Cardiac fibroblast (primary cell): ENCODE measurements at regions not wholly inside any gene's neighbourhood (a gene's known extent, or its start where the extent isn't known, plus 50 kb on each side); places are given as distances from the start of the nearest gene placed in this dataset.

Source experiments
- DNase-seq, 2 donors: peaks; one replicate each; pipeline versions ENCODE4 v3.0.0 to v3.0.0-alpha.2; 2010; ENCODE audit warnings: low read depth in 2 of 2
- H3K4me3 ChIP-seq, 2 donors: replicated peaks in 1 of 2; 1 replicate in 1 of 2; 2 replicates in 1 of 2; pipeline ENCODE4 v1.5.1; 2011; ENCODE audit warnings: low read depth in 2 of 2, low read length in 2 of 2, mild to moderate bottlenecking in 2 of 2, moderate library complexity in 1 of 2
- TF ChIP-seq, protein P1 (sequence below): IDR thresholded peaks from one replicate; pipeline ENCODE4 v1.5.1; 2011; ENCODE audit warnings: low read depth, mild to moderate bottlenecking, low read length, inconsistent platforms

GRCh38 chr9:30127371-30127770 is 2257.1 kb upstream of the ACO1 start:
- DNase-seq = no peak
- TF ChIP-seq, protein P1, sequence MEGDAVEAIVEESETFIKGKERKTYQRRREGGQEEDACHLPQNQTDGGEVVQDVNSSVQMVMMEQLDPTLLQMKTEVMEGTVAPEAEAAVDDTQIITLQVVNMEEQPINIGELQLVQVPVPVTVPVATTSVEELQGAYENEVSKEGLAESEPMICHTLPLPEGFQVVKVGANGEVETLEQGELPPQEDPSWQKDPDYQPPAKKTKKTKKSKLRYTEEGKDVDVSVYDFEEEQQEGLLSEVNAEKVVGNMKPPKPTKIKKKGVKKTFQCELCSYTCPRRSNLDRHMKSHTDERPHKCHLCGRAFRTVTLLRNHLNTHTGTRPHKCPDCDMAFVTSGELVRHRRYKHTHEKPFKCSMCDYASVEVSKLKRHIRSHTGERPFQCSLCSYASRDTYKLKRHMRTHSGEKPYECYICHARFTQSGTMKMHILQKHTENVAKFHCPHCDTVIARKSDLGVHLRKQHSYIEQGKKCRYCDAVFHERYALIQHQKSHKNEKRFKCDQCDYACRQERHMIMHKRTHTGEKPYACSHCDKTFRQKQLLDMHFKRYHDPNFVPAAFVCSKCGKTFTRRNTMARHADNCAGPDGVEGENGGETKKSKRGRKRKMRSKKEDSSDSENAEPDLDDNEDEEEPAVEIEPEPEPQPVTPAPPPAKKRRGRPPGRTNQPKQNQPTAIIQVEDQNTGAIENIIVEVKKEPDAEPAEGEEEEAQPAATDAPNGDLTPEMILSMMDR = no peak
- H3K4me3 ChIP-seq = no peak overlapping the region

DNA sequence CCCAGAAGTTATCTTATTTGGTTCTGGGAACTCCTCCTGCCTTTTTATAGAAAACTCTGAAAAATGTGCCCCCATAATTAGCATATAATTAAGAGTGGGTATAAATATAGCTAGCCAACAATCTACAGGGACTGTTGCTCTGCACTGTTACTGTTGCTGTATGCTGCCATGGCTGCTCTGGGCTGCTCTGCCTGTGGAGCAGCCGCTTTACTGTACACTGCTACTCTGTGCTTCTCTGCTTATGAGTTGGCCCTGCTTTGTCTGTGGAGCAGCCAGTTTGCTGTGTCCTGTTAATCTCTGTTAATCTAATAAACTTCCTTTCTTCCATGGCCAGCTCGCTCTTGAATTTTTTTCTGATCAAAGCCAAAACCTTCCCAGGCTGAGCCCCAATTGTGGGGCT is 2244.0 kb upstream of the ACO1 start:
- DNase-seq = no peak
- TF ChIP-seq, protein P1 = no peak
- H3K4me3 ChIP-seq = no peak overlapping the region

GRCh38 chr9:30160570-30160969 is 2223.9 kb upstream of the ACO1 start:
- no peak overlapping the region for H3K4me3 ChIP-seq
- DNase-seq = no peak
- TF ChIP-seq, protein P1 = no peak

DNA sequence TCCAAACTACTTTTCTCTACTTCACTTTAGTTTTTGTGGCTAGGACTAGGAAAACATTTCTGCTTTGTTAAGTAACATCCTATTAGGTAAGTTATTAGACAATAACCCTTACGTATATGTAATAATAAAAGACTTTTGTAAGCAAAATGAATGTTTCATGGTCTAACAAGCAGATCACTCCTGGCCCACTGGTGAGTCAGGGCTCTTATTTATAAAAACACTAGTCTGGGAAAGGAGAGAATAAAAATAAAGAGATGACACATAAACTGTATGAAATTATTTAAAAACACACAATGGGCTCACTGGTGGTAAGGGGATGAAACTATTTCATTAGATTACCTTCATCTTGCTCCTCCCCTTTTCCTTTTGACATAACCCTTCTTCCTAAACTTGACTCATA is 2212.2 kb upstream of the ACO1 start:
- H3K4me3 ChIP-seq = no peak overlapping the region
- DNase-seq = no peak
- TF ChIP-seq, protein P1 = no peak

GRCh38 chr9:30178610-30179009 is 2205.8 kb upstream of the ACO1 start:
- H3K4me3 ChIP-seq = no peak overlapping the region
- no peak for DNase-seq
- TF ChIP-seq, protein P1 = no peak

GRCh38 chr9:30193421-30193820 is 2191.0 kb upstream of the ACO1 start:
- H3K4me3 ChIP-seq = no peak overlapping the region
- TF ChIP-seq, protein P1 = no peak
- DNase-seq = no peak

DNA sequence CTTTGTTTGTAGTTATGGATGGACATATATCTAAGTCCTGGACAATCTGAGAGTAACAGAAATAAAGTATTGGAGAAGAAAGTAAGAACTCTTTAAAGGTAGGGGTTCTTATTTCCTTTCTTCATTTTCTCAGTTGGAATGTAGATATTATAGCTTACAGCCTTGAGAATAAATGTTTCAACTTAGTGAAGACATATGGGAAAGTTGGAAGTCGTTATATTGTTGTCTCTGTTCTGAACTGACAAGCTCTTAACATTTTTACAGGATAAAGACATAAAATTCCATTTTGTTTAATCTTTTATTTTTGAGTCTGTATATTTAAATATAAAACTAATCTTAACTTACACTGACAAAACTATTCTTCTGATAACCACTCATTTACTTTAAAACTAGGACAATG is 2187.5 kb upstream of the ACO1 start:
- H3K4me3 ChIP-seq = no peak overlapping the region
- TF ChIP-seq, protein P1 = no peak
- DNase-seq = no peak
